Astrocyte (in vitro differentiated cells and primary cell): ENCODE measurements at regions not wholly inside any gene's neighbourhood (a gene's known extent, or its start where the extent isn't known, plus 50 kb on each side); places are given as distances from the start of the nearest gene placed in this dataset.

Experiments
- DNase-seq: peaks from one replicate; pipeline ENCODE4 v3.0.0-alpha.2; 2010; ENCODE audit warnings: low read depth
- FAIRE-seq: peaks from 2 replicates; lab custom pipeline; 2011; peaks lifted over from hg19 to GRCh38; lab: Jason Lieb, UNC
- H2AFZ ChIP-seq: 2 replicates; pipeline ENCODE4 v1.6.0; 2012; ENCODE audit warnings: low read depth, low read length, inconsistent platforms
- H3K27ac ChIP-seq: 2 replicates; pipeline ENCODE4 v1.5.1; 2011; ENCODE audit warnings: low read depth, low read length, inconsistent platforms
- H3K27me3 ChIP-seq: 2 replicates; pipeline ENCODE4 v1.6.0; 2011; ENCODE audit warnings: low read length, inconsistent platforms; ENCODE audit not compliant: insufficient read depth
- H3K36me3 ChIP-seq: 2 replicates; pipeline ENCODE4 v1.5.1; 2011; ENCODE audit warnings: low read length, inconsistent platforms; ENCODE audit not compliant: insufficient read depth
- H3K4me1 ChIP-seq: 2 replicates; pipeline ENCODE4 v1.5.1; 2011; ENCODE audit warnings: low read length, inconsistent platforms; ENCODE audit not compliant: insufficient read depth
- H3K4me2 ChIP-seq: 2 replicates; pipeline ENCODE4 v1.6.0; 2012; ENCODE audit warnings: low read length, inconsistent platforms
- H3K4me3 ChIP-seq: 2 replicates; pipeline ENCODE4 v1.5.1; 2011; ENCODE audit warnings: low read depth, mild to moderate bottlenecking, low read length, inconsistent platforms; ENCODE audit not compliant: insufficient read depth
- H3K79me2 ChIP-seq: 2 replicates; pipeline ENCODE4 v1.6.0; 2012; ENCODE audit warnings: mild to moderate bottlenecking, low read length, inconsistent platforms; ENCODE audit not compliant: insufficient read depth
- H3K9ac ChIP-seq: 2 replicates; pipeline ENCODE4 v1.6.0; 2012; ENCODE audit warnings: mild to moderate bottlenecking, low read length, inconsistent platforms
- H3K9me3 ChIP-seq: 2 replicates; pipeline ENCODE4 v1.5.1; 2012; ENCODE audit warnings: low read depth, mild to moderate bottlenecking, low read length, inconsistent platforms; ENCODE audit not compliant: insufficient read depth
- H4K20me1 ChIP-seq: 2 replicates; pipeline ENCODE4 v1.6.0; 2012; ENCODE audit warnings: low read length, inconsistent platforms; ENCODE audit not compliant: insufficient read depth
- H3K27ac Mint-ChIP-seq: one replicate; pipeline ENCODE4 v1.8.0; 2021; ENCODE audit warnings: mild to moderate bottlenecking, mixed read lengths; ENCODE audit not compliant: unreplicated experiment
- H3K27me3 Mint-ChIP-seq: one replicate; pipeline ENCODE4 v1.8.0; 2021; ENCODE audit warnings: low read depth, mixed read lengths; ENCODE audit not compliant: unreplicated experiment
- H3K36me3 Mint-ChIP-seq: one replicate; pipeline ENCODE4 v1.8.0; 2021; ENCODE audit warnings: low read depth, mixed read lengths; ENCODE audit not compliant: unreplicated experiment
- H3K4me1 Mint-ChIP-seq: one replicate; pipeline ENCODE4 v1.8.0; 2021; ENCODE audit warnings: low read depth, mixed read lengths; ENCODE audit not compliant: unreplicated experiment
- H3K4me3 Mint-ChIP-seq: one replicate; pipeline ENCODE4 v1.8.0; 2021; ENCODE audit warnings: mild to moderate bottlenecking, moderate library complexity, mixed read lengths; ENCODE audit not compliant: unreplicated experiment
- H3K9me3 Mint-ChIP-seq: one replicate; pipeline ENCODE4 v1.8.0; 2021; ENCODE audit warnings: mild to moderate bottlenecking, mixed read lengths; ENCODE audit not compliant: unreplicated experiment
- CTCF ChIP-seq: IDR thresholded peaks from 2 replicates; pipeline ENCODE4 v1.5.1; 2011; ENCODE audit warnings: low read depth, mild to moderate bottlenecking, inconsistent platforms, low read length, moderate library complexity; ENCODE audit not compliant: insufficient read depth
- EZH2 ChIP-seq: IDR thresholded peaks from 2 replicates; pipeline ENCODE4 v1.6.1; 2012; ENCODE audit warnings: mild to moderate bottlenecking, low read length, inconsistent platforms; ENCODE audit not compliant: insufficient read depth

DNA sequence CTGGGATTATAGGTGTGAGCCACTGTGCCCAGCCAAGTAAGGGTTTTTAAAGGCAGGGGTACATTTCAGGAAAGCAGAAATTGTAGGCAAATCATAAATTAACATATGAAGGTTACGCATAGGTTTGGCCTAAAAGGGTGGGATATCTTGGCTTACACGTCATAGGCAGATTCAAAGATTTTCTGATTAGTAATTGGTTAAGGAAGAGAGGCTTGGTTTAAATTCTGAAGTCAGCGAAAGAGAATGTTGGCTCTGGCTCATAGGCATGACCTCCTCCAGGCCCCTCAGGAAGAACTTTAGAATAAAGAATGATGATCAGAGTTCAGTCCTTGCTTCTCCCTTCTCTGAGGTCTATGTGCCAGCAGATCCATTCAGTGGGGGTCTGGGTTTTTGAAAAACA is 124.8 kb upstream of the RBBP6 start:
- H3K79me2 ChIP-seq: no peaks in the 10 kb centered on the region
- no peak for FAIRE-seq

DNA sequence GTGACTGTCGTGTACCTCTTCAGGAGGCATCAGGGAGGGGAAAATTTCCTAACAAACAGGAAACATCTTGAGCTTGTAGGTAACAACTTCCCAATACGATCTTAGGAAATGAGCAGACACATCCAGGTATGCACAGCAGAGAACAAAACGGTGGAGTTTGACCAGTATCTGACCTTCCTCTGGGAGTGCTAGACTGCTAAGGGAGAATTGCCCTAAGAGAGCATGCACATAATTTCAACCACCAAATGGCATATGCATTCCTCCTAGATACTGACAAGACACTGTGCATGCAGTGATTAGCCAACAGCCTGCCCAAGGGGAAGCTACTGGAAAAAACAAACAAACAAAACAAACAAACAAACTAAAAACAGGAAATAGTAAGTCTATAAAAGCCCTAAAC is 120.6 kb upstream of the RBBP6 start:
- Histone ChIP-seq H3K9me3 (peaks cover 5% of the 10 kb centered on the region), H2AFZ (no peak overlapping the region), H3K79me2 (no peaks in the 10 kb centered on the region), H3K27ac (no peak overlapping the region), H4K20me1 (no peaks in the 10 kb centered on the region), H3K36me3 (no peaks in the 10 kb centered on the region), H3K27me3 (no peaks in the 10 kb centered on the region), H3K4me3 (no peak overlapping the region), H3K9ac (no peak overlapping the region), H3K4me2 (no peak overlapping the region), H3K4me1 (no peaks in the 10 kb centered on the region)
- no peak for TF ChIP-seq EZH2
- TF ChIP-seq CTCF: no peak
- no peaks in the 10 kb centered on the region for H3K4me1 Mint-ChIP-seq
- H3K27ac Mint-ChIP-seq: no peak overlapping the region
- FAIRE-seq (no peak), DNase-seq (no peak)
- no peaks in the 10 kb centered on the region for H3K36me3 Mint-ChIP-seq
- H3K4me3 Mint-ChIP-seq: no peak overlapping the region
- no peaks in the 10 kb centered on the region for H3K27me3 Mint-ChIP-seq
- no peaks in the 10 kb centered on the region for H3K9me3 Mint-ChIP-seq

More for the DNA sequence above, 124.8 kb upstream of the RBBP6 start:
- no peak for DNase-seq
- no peaks in the 10 kb centered on the region for H3K27me3 ChIP-seq
- H3K4me2 ChIP-seq: no peak overlapping the region
- H3K9me3 Mint-ChIP-seq: no peaks in the 10 kb centered on the region
- TF ChIP-seq CTCF (no peak), EZH2 (no peak)
- no peak overlapping the region for H3K27ac ChIP-seq
- H3K36me3 Mint-ChIP-seq: no peaks in the 10 kb centered on the region
- H3K4me1 Mint-ChIP-seq: no peaks in the 10 kb centered on the region
- no peak overlapping the region for H3K4me3 Mint-ChIP-seq
- no peaks in the 10 kb centered on the region for H4K20me1 ChIP-seq
- no peak overlapping the region for H3K27ac Mint-ChIP-seq
- H3K27me3 Mint-ChIP-seq: peaks cover under 1% of the 10 kb centered on the region
- no peaks in the 10 kb centered on the region for H3K36me3 ChIP-seq
- H3K9me3 ChIP-seq: peaks cover 5% of the 10 kb centered on the region
- no peak overlapping the region for H3K9ac ChIP-seq
- no peaks in the 10 kb centered on the region for H3K4me1 ChIP-seq
- H3K4me3 ChIP-seq: no peak overlapping the region
- H2AFZ ChIP-seq: no peak overlapping the region

GRCh38 chr16:24423312-24423711 is 116.1 kb upstream of the RBBP6 start:
- Histone ChIP-seq H3K27ac (no peak overlapping the region), H4K20me1 (no peaks in the 10 kb centered on the region), H3K9ac (no peak overlapping the region), H3K4me1 (no peaks in the 10 kb centered on the region), H3K36me3 (no peaks in the 10 kb centered on the region), H3K4me2 (no peak overlapping the region), H3K79me2 (no peaks in the 10 kb centered on the region), H3K4me3 (no peak overlapping the region), H2AFZ (no peak overlapping the region), H3K9me3 (no peaks in the 10 kb centered on the region), H3K27me3 (no peaks in the 10 kb centered on the region)
- DNase-seq: no peak
- TF ChIP-seq EZH2: no peak
- TF ChIP-seq CTCF: no peak
- no peaks in the 10 kb centered on the region for H3K9me3 Mint-ChIP-seq
- H3K27ac Mint-ChIP-seq: no peak overlapping the region
- no peak for FAIRE-seq
- H3K27me3 Mint-ChIP-seq: no peaks in the 10 kb centered on the region
- H3K4me3 Mint-ChIP-seq: no peak overlapping the region
- H3K36me3 Mint-ChIP-seq: no peaks in the 10 kb centered on the region
- no peaks in the 10 kb centered on the region for H3K4me1 Mint-ChIP-seq
